Lung (tissue), 11 donors: ENCODE measurements at regions not wholly inside any gene's neighbourhood (a gene's known extent, or its start where the extent isn't known, plus 50 kb on each side); places are given as distances from the start of the nearest gene placed in this dataset.
A peak's percentile ranks its signal among the peaks of the same experiment; 100 is the strongest.

Experiments
- ATAC-seq: fragments of 200-7000 bp; cut with Tn5 transposase; one replicate; pipeline ENCODE4 v1.9.1; 2020; ENCODE audit warnings: moderate number of reproducible peaks; ENCODE audit not compliant: insufficient read depth, low FRiP score
- DNase-seq, 3 donors: peaks; one replicate each; pipeline ENCODE4 v3.0.0-alpha.2; 2013 to 2017
- H3K27ac ChIP-seq, 2 donors: one replicate each; pipeline ENCODE4 v1.5.1; 2013; ENCODE audit warnings: mild to moderate bottlenecking in 2 of 2, moderate library complexity in 2 of 2, control low read depth in 1 of 2, inconsistent platforms in 1 of 2, low read depth in 1 of 2, low read length in 1 of 2
- H3K27me3 ChIP-seq, 3 donors: one replicate each; pipeline ENCODE4 v1.5.1; 2013; ENCODE audit warnings: low read length in 2 of 3; ENCODE audit not compliant: control insufficient read depth in 3 of 3, insufficient read depth in 3 of 3
- H3K36me3 ChIP-seq, 4 donors: one replicate each; pipeline ENCODE4 v1.5.1; 2013; ENCODE audit warnings: low read length in 4 of 4, mild to moderate bottlenecking in 1 of 4, moderate library complexity in 1 of 4; ENCODE audit not compliant: control insufficient read depth in 4 of 4, insufficient read depth in 4 of 4
- H3K4me1 ChIP-seq, 5 donors: one replicate each; pipeline ENCODE4 v1.5.1; 2013; ENCODE audit warnings: low read length in 5 of 5, mild to moderate bottlenecking in 2 of 5, moderate library complexity in 1 of 5; ENCODE audit not compliant: control insufficient read depth in 5 of 5, insufficient read depth in 5 of 5
- H3K4me3 ChIP-seq: one replicate; pipeline ENCODE4 v1.5.1; 2013; ENCODE audit warnings: mild to moderate bottlenecking, control low read depth, moderate library complexity
- H3K9ac ChIP-seq, 2 donors: one replicate each; pipeline ENCODE4 v1.5.1; 2013; ENCODE audit warnings: low read length in 2 of 2, control low read depth in 1 of 2; ENCODE audit not compliant: insufficient read depth in 1 of 2
- H3K9me3 ChIP-seq, 4 donors: one replicate each; pipeline ENCODE4 v1.5.1; 2013; ENCODE audit warnings: low read length in 3 of 4, mild to moderate bottlenecking in 1 of 4, moderate library complexity in 1 of 4; ENCODE audit not compliant: control insufficient read depth in 4 of 4, insufficient read depth in 3 of 4
- CTCF ChIP-seq: IDR thresholded peaks from 2 replicates; pipeline ENCODE4 v1.5.1; 2012; ENCODE audit warnings: mild to moderate bottlenecking; ENCODE audit errors: control extremely low read depth, extremely low read depth
- WGBS, 2 donors: extraction: QIAGEN DNeasy Blood & Tissue Kit; methylation state at CpG; one replicate each; pipeline ENCODE4 v1.1.7; 2013; 5-methylcytosine and 5-hydroxymethylcytosine counted together
- donor health status: control.
- donor health status: control.
- donor health status: Bipolar disorder and iron deficiency.
- donor health status: healthy.
- donor health status: DM: yes; HTN: yes; CAD: no.

DNA sequence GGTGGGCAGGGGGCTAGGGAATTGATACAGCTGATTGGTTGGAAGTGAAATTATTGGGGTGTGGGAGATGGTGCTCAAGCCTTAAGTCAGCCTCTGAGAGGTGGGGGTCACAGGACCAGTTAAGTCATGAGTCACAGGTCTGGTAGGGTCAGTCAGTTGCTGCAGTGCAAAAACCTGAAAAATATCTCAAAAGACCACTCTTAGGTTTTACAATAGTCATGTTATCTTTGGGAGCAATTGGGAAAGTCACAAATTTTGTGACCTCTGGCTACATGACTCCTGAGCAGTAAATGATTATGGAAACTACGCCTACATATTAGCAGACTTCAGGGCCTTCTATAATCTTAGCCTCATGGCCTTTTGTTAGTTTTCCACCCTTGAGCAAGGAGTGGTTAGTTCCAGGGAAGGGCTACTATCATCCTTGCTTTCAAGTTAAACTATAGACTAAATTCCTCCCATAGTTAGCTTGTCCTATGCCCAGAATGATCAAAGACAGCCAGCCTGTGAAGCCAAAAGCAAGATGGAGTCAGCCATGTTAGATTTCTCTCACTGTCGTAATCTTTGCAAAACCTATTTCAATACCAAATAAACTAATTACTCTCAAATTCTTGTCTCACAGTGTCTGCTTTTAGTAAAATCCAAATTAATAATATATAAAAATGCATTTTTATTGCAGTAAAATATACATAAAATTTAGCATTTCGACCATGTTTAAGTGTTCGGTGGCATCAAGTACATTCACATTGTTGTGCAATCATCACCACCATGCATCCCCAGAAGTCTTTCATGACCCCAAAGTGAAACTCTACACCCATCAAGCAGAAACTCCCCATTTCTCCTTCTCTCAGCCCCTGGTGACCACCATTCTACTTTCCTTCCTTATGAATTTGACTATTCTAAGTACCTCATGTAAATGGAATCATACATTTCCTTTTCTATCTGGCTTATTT is 60.9 kb upstream of the CD2AP start:
- TF ChIP-seq CTCF = no peak

GRCh38 chr6:47419621-47420020 is 58.0 kb upstream of the CD2AP start:
- peaks cover 0 to 14% (median 1%) of the 10 kb centered on the region in 5 donors for H3K4me1 ChIP-seq
- H3K27ac ChIP-seq = no peak overlapping the region
- no peaks in the 10 kb centered on the region for H3K36me3 ChIP-seq
- H3K9ac ChIP-seq = no peak overlapping the region
- DNase-seq (peak in 1 of 3 donors; percentile 58), ATAC-seq (peak; percentile 37)
- TF ChIP-seq CTCF = no peak
- no peaks in the 10 kb centered on the region for H3K27me3 ChIP-seq
- H3K4me3 ChIP-seq = no peak overlapping the region
- H3K9me3 ChIP-seq = no peaks in the 10 kb centered on the region

More for the DNA sequence above, 60.9 kb upstream of the CD2AP start:
- Histone ChIP-seq H3K36me3 (no peaks in the 10 kb centered on the region), H3K9ac (no peak overlapping the region), H3K27ac (no peak overlapping the region), H3K4me1 (peaks cover 0 to 21% (median 1%) of the 10 kb centered on the region in 5 donors), H3K9me3 (no peaks in the 10 kb centered on the region), H3K27me3 (no peaks in the 10 kb centered on the region), H3K4me3 (no peak overlapping the region)
- DNase-seq (no peak), ATAC-seq (no peak)
- WGBS, 2 donors = 99% methylated on average over 4 of the region's 4 CpGs

- WGBS, 2 donors = 69 to 70% methylated on average over 5 of the region's 5 CpGs
- peak overlapping the region in 1 of 2 donors; percentile 16 for H3K27ac ChIP-seq
- H3K9me3 ChIP-seq = no peaks in the 10 kb centered on the region
- no peak for DNase-seq
- no peak overlapping the region for H3K4me3 ChIP-seq
- peaks cover 0 to 16% (median 0%) of the 10 kb centered on the region in 5 donors for H3K4me1 ChIP-seq
- no peak for TF ChIP-seq CTCF
- peak; percentile 53 for ATAC-seq
- no peaks in the 10 kb centered on the region for H3K27me3 ChIP-seq
- H3K9ac ChIP-seq = no peak overlapping the region
- H3K36me3 ChIP-seq = no peaks in the 10 kb centered on the region
Measured at GRCh38 chr6:47420394-47421371, 56.9 kb upstream of the CD2AP start.
